ENCODE measurements at regions not wholly inside any gene's neighbourhood (a gene's known extent, or its start where the extent isn't known, plus 50 kb on each side); places are given as distances from the start of the nearest gene placed in this dataset.

GRCh38 chr18:34977838-34978532 is 63.2 kb upstream of the MAPRE2 start:
- peak; percentile 18 to 73 (median 35) for DNase-seq

- DNase-seq = no peak
These were observed 62.7 kb upstream of the MAPRE2 start for GRCh38 chr18:34978533-34978893.

DNA sequence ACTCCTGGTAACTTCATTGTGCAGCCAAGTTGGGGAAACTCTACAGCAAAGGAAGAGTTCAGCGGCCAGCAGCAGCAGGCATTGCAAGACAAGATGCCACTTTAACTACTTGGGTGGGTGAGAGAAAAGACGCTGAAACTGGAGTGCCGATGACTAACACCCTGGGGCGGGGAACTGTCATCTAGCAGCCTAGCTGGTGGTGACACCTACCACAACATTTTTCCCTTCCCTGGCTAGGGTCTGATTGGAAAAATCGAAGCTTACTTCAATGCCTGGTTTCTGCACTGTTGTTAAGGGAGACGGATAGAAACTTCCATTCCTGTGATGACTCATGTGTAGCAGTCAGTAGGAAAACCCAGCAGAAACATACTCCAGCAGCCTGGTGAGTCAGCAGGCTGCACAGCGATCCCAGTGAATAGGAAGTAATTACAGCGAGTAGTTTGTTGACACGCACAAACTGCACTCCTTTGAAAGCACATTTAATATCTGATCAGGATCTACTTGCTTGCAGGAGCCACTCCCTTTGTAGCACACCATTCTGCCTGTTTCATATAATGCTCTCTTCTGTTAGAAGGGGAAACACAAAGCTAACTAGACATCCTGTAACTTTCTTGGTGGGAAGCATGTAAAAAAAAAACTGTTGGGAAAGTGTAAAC is 62.1 kb upstream of the MAPRE2 start:
- DNase-seq = peak; percentile 75 to 91 (median 90)

DNA sequence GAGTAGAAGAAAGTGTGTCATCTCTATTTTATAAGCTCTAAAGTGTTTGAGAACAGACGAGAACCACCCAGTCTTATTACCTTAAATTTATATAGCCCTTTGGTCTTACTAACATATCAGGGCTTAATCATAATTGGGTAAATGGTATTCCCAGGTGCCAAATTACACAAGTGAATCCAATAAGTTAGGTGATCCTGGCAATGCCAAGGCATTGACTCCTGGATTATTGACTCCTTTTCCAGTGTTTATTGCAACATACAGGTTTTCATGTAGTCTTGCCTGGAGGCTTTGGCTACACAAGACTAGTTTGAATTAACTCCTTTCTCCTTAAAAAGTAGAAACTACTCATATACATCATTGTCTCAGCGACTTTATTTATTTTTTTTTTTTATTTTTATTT is 59.7 kb upstream of the MAPRE2 start:
- DNase-seq = no peak

DNA sequence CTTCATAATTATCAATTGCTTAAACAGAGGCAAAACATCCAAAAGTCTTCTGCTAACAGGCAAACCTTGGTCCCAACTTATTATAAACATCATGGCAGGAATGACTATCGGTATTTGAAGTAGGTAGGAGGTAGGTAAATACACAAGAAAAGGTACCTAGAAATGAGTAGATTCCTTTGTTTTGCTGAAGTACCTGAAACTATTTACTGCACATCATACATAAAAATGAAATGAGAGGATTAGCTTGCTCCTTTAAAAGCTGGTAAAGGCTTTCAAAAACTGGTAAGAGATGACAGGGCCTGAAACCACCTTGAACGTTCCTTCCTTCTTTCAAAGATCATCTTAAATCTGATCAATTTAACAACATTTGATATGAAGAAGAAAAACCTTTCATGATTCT is 55.2 kb upstream of the MAPRE2 start:
- DNase-seq = no peak

DNA sequence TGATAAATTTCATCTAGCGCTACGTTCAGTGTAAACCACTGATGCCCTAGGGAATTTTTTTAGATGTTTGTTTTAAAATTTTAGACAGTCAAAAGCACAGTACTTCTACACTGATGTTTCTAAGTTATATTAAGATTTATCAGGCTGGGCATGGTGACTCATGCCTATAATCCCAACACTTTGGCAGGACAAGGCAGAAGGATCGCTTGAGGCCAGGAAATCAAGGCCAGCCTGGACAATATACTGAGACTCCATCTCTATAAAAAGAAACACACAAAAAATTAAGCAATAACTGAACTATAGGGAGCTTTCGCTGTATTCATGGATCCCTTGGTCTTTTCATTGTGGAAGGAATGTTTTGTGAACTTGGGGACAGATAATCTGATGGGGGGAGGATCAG is 50.6 kb upstream of the MAPRE2 start:
- no peak for DNase-seq

DNA sequence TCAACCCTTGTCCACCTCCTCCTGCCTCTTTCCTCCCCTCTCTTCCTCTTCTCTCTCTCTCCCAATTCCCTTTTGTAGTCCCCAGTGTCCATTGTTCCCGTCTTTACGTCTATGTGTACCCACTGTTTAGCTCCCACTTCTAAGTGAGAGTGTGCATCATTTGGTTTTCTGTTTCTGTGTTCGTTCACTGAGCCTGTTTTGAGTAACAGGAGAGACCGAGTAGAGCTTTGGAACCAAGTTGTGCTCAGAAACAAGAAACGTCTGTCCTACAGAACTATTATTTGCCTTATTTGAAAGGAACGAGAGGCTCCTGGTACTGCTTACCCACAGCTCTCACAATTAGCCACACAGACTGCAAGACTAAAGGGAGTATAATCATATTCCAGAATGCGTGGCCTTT is 50.1 kb upstream of the MAPRE2 start:
- no peak for DNase-seq

Measured in muscle of back (tissue), 3 donors.